HEK293 (cell line): ENCODE measurements at regions not wholly inside any gene's neighbourhood (a gene's known extent, or its start where the extent isn't known, plus 50 kb on each side); places are given as distances from the start of the nearest gene placed in this dataset.

ENCODE experiments used
- CTCF ChIA-PET: fragments of 350-600 bp; formaldehyde crosslinking; extraction: SDS; loops from one replicate; lab custom pipeline; 2021; ENCODE audit warnings: antibody characterized with exemption; lab: Yijun Ruan, JAX
- POLR2A ChIA-PET: fragments of 300-600 bp; formaldehyde crosslinking; extraction: SDS; loops from one replicate; lab custom pipeline; 2020; ENCODE audit warnings: antibody characterized with exemption, inconsistent platforms; lab: Yijun Ruan, JAX
- H3K27ac ChIP-seq: fragments of 200-500 bp; sonication (Bioruptor generic); 2 replicates; pipeline ENCODE4 v1.5.1; 2014; ENCODE audit warnings: low read depth, low read length, control low read depth, inconsistent platforms; ENCODE audit errors: extremely low read depth
- H3K36me3 ChIP-seq, 2 experiments: fragments of 200-500 bp in 1 of 2; sonication (Bioruptor generic) in 1 of 2; 1 replicate in 1 of 2; 2 replicates in 1 of 2; pipeline ENCODE4 v1.5.1; 2014 to 2017; ENCODE audit warnings: inconsistent platforms in 2 of 2, low read length in 2 of 2; ENCODE audit not compliant: control insufficient read depth in 2 of 2, insufficient read depth in 1 of 2
- H3K4me1 ChIP-seq: fragments of 200-500 bp; sonication (Bioruptor generic); 2 replicates; pipeline ENCODE4 v1.5.1; 2014; ENCODE audit warnings: mild to moderate bottlenecking, low read length, inconsistent platforms; ENCODE audit not compliant: control insufficient read depth, insufficient read depth
- H3K4me3 ChIP-seq: 2 replicates; pipeline ENCODE4 v1.5.1; 2011; ENCODE audit warnings: low read depth, mild to moderate bottlenecking, control low read depth, low read length, moderate library complexity
- H3K9me3 ChIP-seq: fragments of 200-500 bp; sonication (Bioruptor generic); 2 replicates; pipeline ENCODE4 v1.5.1; 2014; ENCODE audit warnings: low read depth, low read length, inconsistent platforms; ENCODE audit not compliant: control insufficient read depth, insufficient read depth
- GLI4 ChIP-seq: fragments of 450-650 bp; formaldehyde crosslinking; IDR thresholded peaks from 2 replicates; pipeline ENCODE4 v1.5.1; 2016; ENCODE audit warnings: missing biosample characterization, missing genetic modification characterization
- KLF10 ChIP-seq: fragments of 450-650 bp; IDR thresholded peaks from 2 replicates; pipeline ENCODE4 v1.5.1; 2018; ENCODE audit warnings: missing biosample characterization, mild to moderate bottlenecking, missing genetic modification characterization
- MEIS1 ChIP-seq: sonication (generic); formaldehyde crosslinking; IDR thresholded peaks from 2 replicates; pipeline ENCODE4 v1.8.1; 2022; ENCODE audit warnings: missing genetic modification reagents, mild to moderate bottlenecking, borderline replicate concordance
- SP2 ChIP-seq: fragments of 450-650 bp; formaldehyde crosslinking; IDR thresholded peaks from 2 replicates; pipeline ENCODE4 v1.5.1; 2016; ENCODE audit warnings: missing biosample characterization, missing genetic modification characterization
- SP7 ChIP-seq: fragments of 450-650 bp; formaldehyde crosslinking; IDR thresholded peaks from 2 replicates; pipeline ENCODE4 v1.5.1; 2016; ENCODE audit warnings: missing biosample characterization, missing genetic modification characterization
- YY1 ChIP-seq: fragments of 450-650 bp; formaldehyde crosslinking; IDR thresholded peaks from 2 replicates; pipeline ENCODE4 v1.5.1; 2018; ENCODE audit warnings: missing biosample characterization, missing genetic modification characterization
- ZBTB20 ChIP-seq: fragments of 450-650 bp; formaldehyde crosslinking; IDR thresholded peaks from 2 replicates; pipeline ENCODE4 v1.5.1; 2016; ENCODE audit warnings: missing biosample characterization, missing genetic modification characterization
- ZFP69B ChIP-seq: fragments of 450-650 bp; formaldehyde crosslinking; IDR thresholded peaks from 2 replicates; pipeline ENCODE4 v1.5.1; 2016; ENCODE audit warnings: missing biosample characterization, missing genetic modification characterization
- ZNF169 ChIP-seq: fragments of 450-650 bp; formaldehyde crosslinking; IDR thresholded peaks from 2 replicates; pipeline ENCODE4 v1.5.1; 2016; ENCODE audit warnings: missing biosample characterization, missing genetic modification characterization
- ZNF174 ChIP-seq: fragments of 450-650 bp; formaldehyde crosslinking; IDR thresholded peaks from 2 replicates; pipeline ENCODE4 v1.5.0; 2017; ENCODE audit warnings: missing biosample characterization, mild to moderate bottlenecking, missing genetic modification characterization
- ZNF23 ChIP-seq: fragments of 450-650 bp; formaldehyde crosslinking; IDR thresholded peaks from 2 replicates; pipeline ENCODE4 v1.5.1; 2016; ENCODE audit warnings: missing biosample characterization, missing genetic modification characterization, borderline replicate concordance
- ZNF280C ChIP-seq: fragments of 450-650 bp; formaldehyde crosslinking; IDR thresholded peaks from 2 replicates; pipeline ENCODE4 v1.5.1; 2016; ENCODE audit warnings: missing biosample characterization, missing genetic modification characterization
- ZNF292 ChIP-seq: fragments of 450-650 bp; formaldehyde crosslinking; IDR thresholded peaks from 2 replicates; pipeline ENCODE4 v1.5.1; 2016; ENCODE audit warnings: low read depth, missing biosample characterization, missing genetic modification characterization, borderline replicate concordance
- ZNF311 ChIP-seq: fragments of 450-650 bp; formaldehyde crosslinking; IDR thresholded peaks from 2 replicates; pipeline ENCODE4 v1.5.1; 2017; ENCODE audit warnings: missing biosample characterization, missing genetic modification characterization, borderline replicate concordance
- ZNF341 ChIP-seq: fragments of 450-650 bp; formaldehyde crosslinking; IDR thresholded peaks from 2 replicates; pipeline ENCODE4; 2016; ENCODE audit warnings: low read depth, missing biosample characterization, missing genetic modification characterization
- ZNF394 ChIP-seq: fragments of 450-650 bp; formaldehyde crosslinking; IDR thresholded peaks from 2 replicates; pipeline ENCODE4 v1.5.1; 2016; ENCODE audit warnings: missing biosample characterization, missing genetic modification characterization, mild to moderate bottlenecking, moderate library complexity, borderline replicate concordance
- ZNF433 ChIP-seq: fragments of 450-650 bp; formaldehyde crosslinking; IDR thresholded peaks from 2 replicates; pipeline ENCODE4 v1.5.1; 2016; ENCODE audit warnings: missing biosample characterization, missing genetic modification characterization, low read depth
- ZNF561 ChIP-seq: fragments of 450-650 bp; IDR thresholded peaks from 2 replicates; pipeline ENCODE4 v1.5.1; 2018; ENCODE audit warnings: missing biosample characterization, missing genetic modification characterization, borderline replicate concordance
- ZNF585B ChIP-seq: fragments of 450-650 bp; formaldehyde crosslinking; IDR thresholded peaks from 2 replicates; pipeline ENCODE4 v1.5.1; 2016; ENCODE audit warnings: missing biosample characterization, missing genetic modification characterization
- ZNF596 ChIP-seq: fragments of 450-650 bp; IDR thresholded peaks from 2 replicates; pipeline ENCODE4 v1.5.0; 2018; ENCODE audit warnings: missing biosample characterization, mild to moderate bottlenecking, missing genetic modification characterization, moderate library complexity
- ZNF645 ChIP-seq: fragments of 450-650 bp; formaldehyde crosslinking; IDR thresholded peaks from 2 replicates; pipeline ENCODE4; 2016; ENCODE audit warnings: missing biosample characterization, missing genetic modification characterization
- ZNF701 ChIP-seq: fragments of 450-650 bp; formaldehyde crosslinking; IDR thresholded peaks from 2 replicates; pipeline ENCODE4 v1.5.1; 2016; ENCODE audit warnings: missing biosample characterization, missing genetic modification characterization
- ZNF777 ChIP-seq: fragments of 450-650 bp; formaldehyde crosslinking; IDR thresholded peaks from 2 replicates; pipeline ENCODE4 v1.5.1; 2017; ENCODE audit warnings: missing biosample characterization, missing genetic modification characterization, borderline replicate concordance
- TF ChIP-seq, protein P1 (sequence below): fragments of 450-650 bp; formaldehyde crosslinking; IDR thresholded peaks from 2 replicates; pipeline ENCODE4 v1.5.1; 2016; ENCODE audit warnings: missing biosample characterization, missing genetic modification characterization, borderline replicate concordance
- TF ChIP-seq, protein P2 (sequence below): fragments of 450-650 bp; formaldehyde crosslinking; IDR thresholded peaks from 2 replicates; pipeline ENCODE4 v1.5.1; 2016; ENCODE audit warnings: missing biosample characterization, missing genetic modification characterization

- no peak for TF ChIP-seq ZNF433 (tag by site-specific recombination)
- no peak for TF ChIP-seq YY1 (tag by site-specific recombination)
- no peak for TF ChIP-seq ZNF23 (tag by site-specific recombination)
- TF ChIP-seq ZNF169: no peak
- no peak for TF ChIP-seq MEIS1 (CRISPR knock-in tag)
- TF ChIP-seq GLI4 (tag by site-specific recombination): no peak
- no peak for TF ChIP-seq ZBTB20 (tag by site-specific recombination)
- no peak for TF ChIP-seq ZNF777 (tag by site-specific recombination)
- TF ChIP-seq, protein P1, sequence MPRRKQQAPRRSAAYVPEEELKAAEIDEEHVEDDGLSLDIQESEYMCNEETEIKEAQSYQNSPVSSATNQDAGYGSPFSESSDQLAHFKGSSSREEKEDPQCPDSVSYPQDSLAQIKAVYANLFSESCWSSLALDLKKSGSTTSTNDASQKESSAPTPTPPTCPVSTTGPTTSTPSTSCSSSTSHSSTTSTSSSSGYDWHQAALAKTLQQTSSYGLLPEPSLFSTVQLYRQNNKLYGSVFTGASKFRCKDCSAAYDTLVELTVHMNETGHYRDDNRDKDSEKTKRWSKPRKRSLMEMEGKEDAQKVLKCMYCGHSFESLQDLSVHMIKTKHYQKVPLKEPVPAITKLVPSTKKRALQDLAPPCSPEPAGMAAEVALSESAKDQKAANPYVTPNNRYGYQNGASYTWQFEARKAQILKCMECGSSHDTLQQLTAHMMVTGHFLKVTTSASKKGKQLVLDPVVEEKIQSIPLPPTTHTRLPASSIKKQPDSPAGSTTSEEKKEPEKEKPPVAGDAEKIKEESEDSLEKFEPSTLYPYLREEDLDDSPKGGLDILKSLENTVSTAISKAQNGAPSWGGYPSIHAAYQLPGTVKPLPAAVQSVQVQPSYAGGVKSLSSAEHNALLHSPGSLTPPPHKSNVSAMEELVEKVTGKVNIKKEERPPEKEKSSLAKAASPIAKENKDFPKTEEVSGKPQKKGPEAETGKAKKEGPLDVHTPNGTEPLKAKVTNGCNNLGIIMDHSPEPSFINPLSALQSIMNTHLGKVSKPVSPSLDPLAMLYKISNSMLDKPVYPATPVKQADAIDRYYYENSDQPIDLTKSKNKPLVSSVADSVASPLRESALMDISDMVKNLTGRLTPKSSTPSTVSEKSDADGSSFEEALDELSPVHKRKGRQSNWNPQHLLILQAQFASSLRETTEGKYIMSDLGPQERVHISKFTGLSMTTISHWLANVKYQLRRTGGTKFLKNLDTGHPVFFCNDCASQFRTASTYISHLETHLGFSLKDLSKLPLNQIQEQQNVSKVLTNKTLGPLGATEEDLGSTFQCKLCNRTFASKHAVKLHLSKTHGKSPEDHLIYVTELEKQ (tag by site-specific recombination): no peak
- TF ChIP-seq KLF10 (tag by site-specific recombination): no peak
- TF ChIP-seq ZNF280C (tag by site-specific recombination): no peak
- TF ChIP-seq ZNF596 (tag by site-specific recombination): no peak
- TF ChIP-seq ZNF585B (tag by site-specific recombination): no peak
- TF ChIP-seq, protein P2, sequence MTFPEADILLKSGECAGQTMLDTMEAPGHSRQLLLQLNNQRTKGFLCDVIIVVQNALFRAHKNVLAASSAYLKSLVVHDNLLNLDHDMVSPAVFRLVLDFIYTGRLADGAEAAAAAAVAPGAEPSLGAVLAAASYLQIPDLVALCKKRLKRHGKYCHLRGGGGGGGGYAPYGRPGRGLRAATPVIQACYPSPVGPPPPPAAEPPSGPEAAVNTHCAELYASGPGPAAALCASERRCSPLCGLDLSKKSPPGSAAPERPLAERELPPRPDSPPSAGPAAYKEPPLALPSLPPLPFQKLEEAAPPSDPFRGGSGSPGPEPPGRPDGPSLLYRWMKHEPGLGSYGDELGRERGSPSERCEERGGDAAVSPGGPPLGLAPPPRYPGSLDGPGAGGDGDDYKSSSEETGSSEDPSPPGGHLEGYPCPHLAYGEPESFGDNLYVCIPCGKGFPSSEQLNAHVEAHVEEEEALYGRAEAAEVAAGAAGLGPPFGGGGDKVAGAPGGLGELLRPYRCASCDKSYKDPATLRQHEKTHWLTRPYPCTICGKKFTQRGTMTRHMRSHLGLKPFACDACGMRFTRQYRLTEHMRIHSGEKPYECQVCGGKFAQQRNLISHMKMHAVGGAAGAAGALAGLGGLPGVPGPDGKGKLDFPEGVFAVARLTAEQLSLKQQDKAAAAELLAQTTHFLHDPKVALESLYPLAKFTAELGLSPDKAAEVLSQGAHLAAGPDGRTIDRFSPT (tag by site-specific recombination): no peak
- POLR2A ChIA-PET: no interaction called here
- H3K27ac ChIP-seq: no peak overlapping the region
- H3K4me3 ChIP-seq: no peak overlapping the region
- CTCF ChIA-PET: interaction anchor here (0.6 to 2.7 kb wide), 4 partner anchors 12 to 1224 kb away, joined by 3 to 14 read pairs (median 4); no protein-coding TSS in a partner anchor
- no peaks in the 10 kb centered on the region for H3K9me3 ChIP-seq
- no peaks in the 10 kb centered on the region for H3K36me3 ChIP-seq
- H3K4me1 ChIP-seq: no peaks in the 10 kb centered on the region
Measured at GRCh38 chr1:30354410-30354809, 369.0 kb downstream of the MATN1 start.

- ChIA-PET POLR2A (no interaction called here), CTCF (interaction anchor here (0.6 to 2.7 kb wide), 5 partner anchors 10 to 1223 kb away, joined by 3 to 14 read pairs (median 4); no protein-coding TSS in a partner anchor)
- Histone ChIP-seq H3K36me3 (no peaks in the 10 kb centered on the region), H3K4me1 (no peaks in the 10 kb centered on the region), H3K27ac (no peak overlapping the region), H3K4me3 (no peak overlapping the region), H3K9me3 (no peaks in the 10 kb centered on the region)
- TF ChIP-seq ZNF292 (tag by site-specific recombination) (no peak), ZNF174 (tag by site-specific recombination) (no peak), ZNF341 (tag by site-specific recombination) (no peak), ZNF561 (tag by site-specific recombination) (no peak), ZNF311 (tag by site-specific recombination) (no peak), ZFP69B (tag by site-specific recombination) (no peak), ZNF394 (tag by site-specific recombination) (no peak), ZNF645 (tag by site-specific recombination) (no peak), SP7 (tag by site-specific recombination) (no peak), ZNF701 (tag by site-specific recombination) (no peak), SP2 (tag by site-specific recombination) (no peak)
Measured at GRCh38 chr1:30353637-30354036, 369.7 kb downstream of the MATN1 start.
